ENCODE measurements at regions not wholly inside any gene's neighbourhood (a gene's known extent, or its start where the extent isn't known, plus 50 kb on each side); places are given as distances from the start of the nearest gene placed in this dataset.

DNA sequence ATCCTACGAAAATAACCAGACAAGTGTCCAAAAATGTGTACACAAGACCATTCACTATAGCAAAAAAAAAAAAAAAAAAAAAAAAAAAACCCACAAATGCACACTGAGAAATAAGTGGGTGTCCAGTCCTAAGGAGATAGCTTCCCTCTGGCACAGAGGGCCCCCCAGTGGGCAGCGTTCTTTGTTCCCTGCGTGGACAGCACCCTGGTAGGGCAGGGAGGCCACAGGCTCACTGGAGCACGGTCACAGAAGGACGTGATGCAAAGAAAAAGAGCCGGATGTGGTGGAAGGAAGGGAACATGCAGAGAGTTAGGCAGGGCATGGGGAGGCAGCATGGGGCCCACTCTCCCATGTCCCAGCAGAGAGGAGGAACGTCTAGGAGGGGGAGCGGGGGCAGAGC, 210.7 kb upstream of the NSMCE3 start:
- WGBS, 5 donors, result 72 to 80% (median 78%) methylated on average over 6 to 8 of the region's 8 CpGs

DNA sequence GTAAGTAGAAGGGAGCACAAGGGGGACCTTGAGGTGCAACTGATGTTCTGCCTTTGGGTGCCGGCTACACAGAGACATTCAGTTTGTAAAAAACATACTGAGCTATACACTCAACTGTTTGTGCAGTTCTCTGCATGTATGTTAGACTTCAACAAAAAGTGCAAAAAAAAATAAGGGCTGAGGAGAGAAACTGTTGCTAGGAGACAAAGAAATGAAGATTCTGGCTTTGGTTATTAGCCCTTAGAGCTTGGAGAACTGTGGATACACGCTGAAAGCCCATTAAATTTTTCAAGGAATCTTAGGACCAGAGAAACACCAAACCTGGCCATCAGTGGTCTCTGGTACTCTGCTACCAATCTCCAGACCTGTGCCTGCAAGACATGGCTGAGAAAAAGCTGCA, 207.6 kb upstream of the NSMCE3 start:
- 84 to 98% (median 91%) methylated on average over 2 of the region's 2 CpGs for WGBS, 5 donors
- H3K4me1 ChIP-seq, result no peaks in the 10 kb centered on the region
- no peaks in the 10 kb centered on the region for H3K27me3 ChIP-seq
- intact Hi-C loops (cut with DNase I; ENCODE audit: low total_unique reads), result no loop called here
- DNase-seq, result no peak
- no peak overlapping the region for H3K27ac ChIP-seq
- H3K36me3 ChIP-seq, result no peaks in the 10 kb centered on the region
- no peak overlapping the region for H3K4me3 ChIP-seq
- no peaks in the 10 kb centered on the region for H3K9me3 ChIP-seq
- TF ChIP-seq, protein P1, sequence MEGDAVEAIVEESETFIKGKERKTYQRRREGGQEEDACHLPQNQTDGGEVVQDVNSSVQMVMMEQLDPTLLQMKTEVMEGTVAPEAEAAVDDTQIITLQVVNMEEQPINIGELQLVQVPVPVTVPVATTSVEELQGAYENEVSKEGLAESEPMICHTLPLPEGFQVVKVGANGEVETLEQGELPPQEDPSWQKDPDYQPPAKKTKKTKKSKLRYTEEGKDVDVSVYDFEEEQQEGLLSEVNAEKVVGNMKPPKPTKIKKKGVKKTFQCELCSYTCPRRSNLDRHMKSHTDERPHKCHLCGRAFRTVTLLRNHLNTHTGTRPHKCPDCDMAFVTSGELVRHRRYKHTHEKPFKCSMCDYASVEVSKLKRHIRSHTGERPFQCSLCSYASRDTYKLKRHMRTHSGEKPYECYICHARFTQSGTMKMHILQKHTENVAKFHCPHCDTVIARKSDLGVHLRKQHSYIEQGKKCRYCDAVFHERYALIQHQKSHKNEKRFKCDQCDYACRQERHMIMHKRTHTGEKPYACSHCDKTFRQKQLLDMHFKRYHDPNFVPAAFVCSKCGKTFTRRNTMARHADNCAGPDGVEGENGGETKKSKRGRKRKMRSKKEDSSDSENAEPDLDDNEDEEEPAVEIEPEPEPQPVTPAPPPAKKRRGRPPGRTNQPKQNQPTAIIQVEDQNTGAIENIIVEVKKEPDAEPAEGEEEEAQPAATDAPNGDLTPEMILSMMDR (IDR thresholded peaks at IDR 0.05), result no peak
- TF ChIP-seq EP300 (IDR thresholded peaks at IDR 0.05) (no peak), POLR2A (IDR thresholded peaks at IDR 0.05) (no peak), POLR2AphosphoS5 (IDR thresholded peaks at IDR 0.05) (no peak)

More for the DNA sequence above, 210.7 kb upstream of the NSMCE3 start:
- intact Hi-C loops (cut with DNase I; ENCODE audit: low total_unique reads), result no loop called here
- Histone ChIP-seq H3K27ac (no peak overlapping the region), H3K36me3 (no peaks in the 10 kb centered on the region), H3K9me3 (no peaks in the 10 kb centered on the region), H3K4me3 (no peak overlapping the region), H3K4me1 (peaks cover 0 to 11% (median 0%) of the 10 kb centered on the region in 4 donors), H3K27me3 (no peaks in the 10 kb centered on the region)
- TF ChIP-seq, protein P1 (IDR thresholded peaks at IDR 0.05), result no peak
- TF ChIP-seq EP300 (IDR thresholded peaks at IDR 0.05) (no peak), POLR2A (IDR thresholded peaks at IDR 0.05) (no peak), POLR2AphosphoS5 (IDR thresholded peaks at IDR 0.05) (no peak)
- DNase-seq, result no peak

DNA sequence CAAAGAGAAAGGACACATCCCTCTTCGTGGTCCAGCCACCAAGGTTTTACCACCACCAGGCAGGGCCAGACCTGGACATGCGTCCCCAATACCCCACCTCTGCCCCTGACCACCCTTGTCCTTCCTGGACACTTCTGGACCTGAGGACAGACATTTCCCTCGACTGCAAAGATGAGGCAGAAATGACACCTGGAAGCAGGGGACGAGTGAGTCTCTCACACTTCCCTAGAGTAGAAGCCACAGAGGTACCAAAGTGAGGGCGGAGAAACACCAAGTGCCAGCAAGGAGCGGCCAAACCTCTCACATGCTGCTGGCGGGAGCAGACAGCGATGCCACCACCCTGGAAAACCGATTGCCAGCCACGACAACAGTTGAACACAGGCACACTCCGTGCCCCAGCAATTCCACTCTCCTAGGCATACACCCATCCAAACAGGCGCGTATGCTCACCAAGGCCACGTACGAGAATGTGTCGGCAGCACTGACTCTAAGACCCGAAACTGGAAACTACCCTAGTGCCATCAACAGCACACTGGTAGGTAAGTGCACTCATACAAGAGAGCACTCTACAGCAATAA, 207.0 kb upstream of the NSMCE3 start:
- 84 to 87% (median 86%) methylated on average over 17 of the region's 17 CpGs for WGBS, 5 donors
- Histone ChIP-seq H3K27me3 (no peaks in the 10 kb centered on the region), H3K27ac (no peak overlapping the region), H3K36me3 (no peaks in the 10 kb centered on the region), H3K9me3 (no peaks in the 10 kb centered on the region), H3K4me3 (no peak overlapping the region), H3K4me1 (no peaks in the 10 kb centered on the region)
- intact Hi-C loops (cut with DNase I; ENCODE audit: low total_unique reads), result no loop called here
- DNase-seq, result no peak
- TF ChIP-seq POLR2AphosphoS5 (IDR thresholded peaks at IDR 0.05) (no peak), POLR2A (IDR thresholded peaks at IDR 0.05) (no peak), EP300 (IDR thresholded peaks at IDR 0.05) (no peak)
- TF ChIP-seq, protein P1 (IDR thresholded peaks at IDR 0.05), result no peak

DNA sequence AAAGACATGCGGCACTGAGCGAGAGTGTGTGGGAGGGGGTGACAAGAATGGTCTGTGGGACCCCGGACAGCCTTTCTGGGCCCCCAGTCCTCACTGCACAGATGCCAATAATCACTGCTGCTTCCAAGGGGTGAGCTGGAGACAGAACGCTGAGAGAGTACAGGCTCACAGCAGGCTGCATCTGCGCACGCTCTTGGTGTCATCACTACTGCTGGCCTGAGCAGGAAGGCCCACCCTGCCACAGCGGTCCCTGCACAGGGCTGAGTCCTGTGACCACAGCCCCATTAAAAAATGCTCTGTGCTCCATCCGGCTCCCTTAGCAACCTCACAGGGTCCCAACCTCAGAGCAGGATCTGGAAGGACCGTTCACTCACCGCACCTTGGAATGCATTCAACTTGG, 205.5 kb upstream of the NSMCE3 start:
- no peaks in the 10 kb centered on the region for H3K9me3 ChIP-seq
- 86 to 95% (median 93%) methylated on average over 10 of the region's 10 CpGs for WGBS, 5 donors
- peaks cover 0 to 7% (median 0%) of the 10 kb centered on the region in 4 donors for H3K4me1 ChIP-seq
- no peak overlapping the region for H3K27ac ChIP-seq
- H3K27me3 ChIP-seq, result no peaks in the 10 kb centered on the region
- H3K36me3 ChIP-seq, result no peaks in the 10 kb centered on the region
- no peak for DNase-seq
- TF ChIP-seq, protein P1 (IDR thresholded peaks at IDR 0.05), result no peak
- TF ChIP-seq EP300 (IDR thresholded peaks at IDR 0.05) (no peak), POLR2A (IDR thresholded peaks at IDR 0.05) (no peak), POLR2AphosphoS5 (IDR thresholded peaks at IDR 0.05) (no peak)
- H3K4me3 ChIP-seq, result no peak overlapping the region
- intact Hi-C loops (cut with DNase I; ENCODE audit: low total_unique reads), result no loop called here

Measured in stomach (tissue), 8 donors.